ENCODE measurements at regions not wholly inside any gene's neighbourhood (a gene's known extent, or its start where the extent isn't known, plus 50 kb on each side); places are given as distances from the start of the nearest gene placed in this dataset.

- ATAC-seq (no peak), DNase-seq (no peak)
- Histone ChIP-seq H3K36me3 (no peaks in the 10 kb centered on the region), H3K4me1 (no peaks in the 10 kb centered on the region), H3K4me3 (no peak overlapping the region), H3K9me3 (no peaks in the 10 kb centered on the region), H3K27ac (no peak overlapping the region), H3K27me3 (no peaks in the 10 kb centered on the region)
- intact Hi-C loops (cut with DNase I) = no loop called here
- TF ChIP-seq CTCF (IDR thresholded peaks at IDR 0.05) = no peak
Measured at GRCh38 chr4:123662827-123663226, 266.2 kb downstream of the SPRY1 start.

GRCh38 chr4:123666486-123666885 is 269.9 kb downstream of the SPRY1 start:
- intact Hi-C loops (cut with DNase I) = no loop called here
- no peaks in the 10 kb centered on the region for H3K9me3 ChIP-seq
- TF ChIP-seq CTCF (IDR thresholded peaks at IDR 0.05) = no peak

GRCh38 chr4:123667496-123667895 is 270.9 kb downstream of the SPRY1 start:
- no peaks in the 10 kb centered on the region for H3K27me3 ChIP-seq
- no peaks in the 10 kb centered on the region for H3K9me3 ChIP-seq
- no peak overlapping the region for H3K27ac ChIP-seq
- H3K4me3 ChIP-seq = no peak overlapping the region
- TF ChIP-seq CTCF (IDR thresholded peaks at IDR 0.05) = no peak
- intact Hi-C loops (cut with DNase I) = no loop called here
- ATAC-seq (no peak), DNase-seq (no peak)
- H3K36me3 ChIP-seq = no peaks in the 10 kb centered on the region
- peaks cover 2% of the 10 kb centered on the region for H3K4me1 ChIP-seq

More at GRCh38 chr4:123666486-123666885, 269.9 kb downstream of the SPRY1 start:
- Histone ChIP-seq H3K27ac (no peak overlapping the region), H3K36me3 (no peaks in the 10 kb centered on the region), H3K4me3 (no peak overlapping the region), H3K4me1 (no peaks in the 10 kb centered on the region), H3K27me3 (no peaks in the 10 kb centered on the region)
- ATAC-seq (no peak), DNase-seq (no peak)

- DNase-seq (no peak), ATAC-seq (no peak)
- no peak for TF ChIP-seq CTCF (IDR thresholded peaks at IDR 0.05)
- H3K27ac ChIP-seq = no peak overlapping the region
- H3K36me3 ChIP-seq = no peaks in the 10 kb centered on the region
- no peaks in the 10 kb centered on the region for H3K9me3 ChIP-seq
- H3K4me1 ChIP-seq = peaks cover 7% of the 10 kb centered on the region
- no peaks in the 10 kb centered on the region for H3K27me3 ChIP-seq
- intact Hi-C loops (cut with DNase I) = no loop called here
- H3K4me3 ChIP-seq = no peak overlapping the region
Measured at GRCh38 chr4:123667991-123668390, 271.4 kb downstream of the SPRY1 start.

- no peak for ATAC-seq
- no peak for DNase-seq
Measured at GRCh38 chr4:123671636-123672404, 275.2 kb downstream of the SPRY1 start.

More at GRCh38 chr4:123671636-123672404, 275.2 kb downstream of the SPRY1 start:
- H3K4me3 ChIP-seq = no peak overlapping the region
- H3K36me3 ChIP-seq = no peaks in the 10 kb centered on the region
- intact Hi-C loops (cut with DNase I) = no loop called here
- TF ChIP-seq CTCF (IDR thresholded peaks at IDR 0.05) = no peak
- H3K9me3 ChIP-seq = no peaks in the 10 kb centered on the region
- H3K27me3 ChIP-seq = no peaks in the 10 kb centered on the region
- H3K27ac ChIP-seq = no peak overlapping the region
- H3K4me1 ChIP-seq = peaks cover 11% of the 10 kb centered on the region
